SK-N-SH (cell line): ENCODE measurements at regions not wholly inside any gene's neighbourhood (a gene's known extent, or its start where the extent isn't known, plus 50 kb on each side); places are given as distances from the start of the nearest gene placed in this dataset.

Source experiments
- CHD2 ChIP-seq: fragments of 150-350 bp; IDR thresholded peaks from 2 replicates; pipeline ENCODE4 v1.6.1; 2018; ENCODE audit warnings: low read length; ENCODE audit not compliant: partially characterized antibody
- CTCF ChIP-seq: fragments of 200-600 bp; sonication (generic); IDR thresholded peaks from 2 replicates; pipeline ENCODE4 v1.6.1; 2017; ENCODE audit warnings: antibody characterized with exemption, mild to moderate bottlenecking, moderate library complexity
- EZH2phosphoT487 ChIP-seq: fragments of 200-600 bp; sonication (generic); IDR thresholded peaks from 2 replicates; pipeline ENCODE4 v1.6.1; 2017; ENCODE audit warnings: low read depth, mixed run types, mild to moderate bottlenecking, antibody characterized with exemption, moderate library complexity, borderline replicate concordance
- FOSL2 ChIP-seq: IDR thresholded peaks from 2 replicates; pipeline ENCODE4 v1.4.0; 2012; ENCODE audit warnings: low read depth, mild to moderate bottlenecking, moderate library complexity, borderline replicate concordance
- GABPA ChIP-seq: IDR thresholded peaks from 2 replicates; pipeline ENCODE4 v1.4.0; 2012; ENCODE audit warnings: low read depth, mild to moderate bottlenecking
- IRF3 ChIP-seq: fragments of 150-350 bp; IDR thresholded peaks from 2 replicates; pipeline ENCODE4 v1.6.1; 2016; ENCODE audit warnings: mild to moderate bottlenecking, low read depth, low read length
- MXI1 ChIP-seq: IDR thresholded peaks from 2 replicates; pipeline ENCODE4 v1.6.1; 2012; ENCODE audit warnings: mild to moderate bottlenecking, low read depth, low read length, improper control_type of control experiment
- RAD21 ChIP-seq: IDR thresholded peaks from 2 replicates; pipeline ENCODE4 v1.6.1; 2012; ENCODE audit warnings: mild to moderate bottlenecking, low read length
- SIN3A ChIP-seq: IDR thresholded peaks from 2 replicates; pipeline ENCODE4 v1.6.1; 2012; ENCODE audit warnings: low read depth, mild to moderate bottlenecking, low read length, moderate library complexity, borderline replicate concordance
- SMC3 ChIP-seq: IDR thresholded peaks from 2 replicates; pipeline ENCODE4 v1.6.1; 2012; ENCODE audit warnings: low read depth, low read length, improper control_type of control experiment
- TAF1 ChIP-seq: IDR thresholded peaks from 2 replicates; pipeline ENCODE4 v1.6.1; 2012; ENCODE audit warnings: low read depth, mild to moderate bottlenecking, low read length, moderate library complexity, borderline replicate concordance
- TEAD4 ChIP-seq: IDR thresholded peaks from 2 replicates; pipeline ENCODE4 v1.4.0; 2012; ENCODE audit warnings: mild to moderate bottlenecking, borderline replicate concordance; ENCODE audit not compliant: insufficient read depth
- USF1 ChIP-seq: IDR thresholded peaks from 2 replicates; pipeline ENCODE4 v1.4.0; 2012; ENCODE audit warnings: low read depth, borderline replicate concordance

- TF ChIP-seq EZH2phosphoT487 (no peak), MXI1 (no peak), CTCF (no peak), SMC3 (no peak), CHD2 (no peak), IRF3 (no peak), GABPA (no peak), RAD21 (no peak), SIN3A (no peak), USF1 (no peak), TEAD4 (no peak), FOSL2 (no peak), TAF1 (no peak)
Measured at GRCh38 chr7:118764221-118764620, 539.7 kb downstream of the ANKRD7 start.
